ENCODE measurements at regions not wholly inside any gene's neighbourhood (a gene's known extent, or its start where the extent isn't known, plus 50 kb on each side); places are given as distances from the start of the nearest gene placed in this dataset.

GRCh38 chr15:70171256-70171886 is 73.7 kb upstream of the TLE3 start (continued):
- no peak for TF ChIP-seq TBL1XR1 (IDR thresholded peaks at IDR 0.05; ENCODE audit: low read depth, low read length)
- TF ChIP-seq CEBPZ (IDR thresholded peaks at IDR 0.05; ENCODE audit: low read depth, low read length), result no peak
- no peak for TF ChIP-seq CBFB (IDR thresholded peaks at IDR 0.05; ENCODE audit: low read depth)
- no peak for TF ChIP-seq NR2C1 (IDR thresholded peaks at IDR 0.05)
- no peak for TF ChIP-seq KLF5 (IDR thresholded peaks at IDR 0.05; ENCODE audit: partially characterized antibody)
- no peak for TF ChIP-seq ZNF384 (IDR thresholded peaks at IDR 0.05; ENCODE audit: borderline replicate concordance, low read depth, low read length)

DNA sequence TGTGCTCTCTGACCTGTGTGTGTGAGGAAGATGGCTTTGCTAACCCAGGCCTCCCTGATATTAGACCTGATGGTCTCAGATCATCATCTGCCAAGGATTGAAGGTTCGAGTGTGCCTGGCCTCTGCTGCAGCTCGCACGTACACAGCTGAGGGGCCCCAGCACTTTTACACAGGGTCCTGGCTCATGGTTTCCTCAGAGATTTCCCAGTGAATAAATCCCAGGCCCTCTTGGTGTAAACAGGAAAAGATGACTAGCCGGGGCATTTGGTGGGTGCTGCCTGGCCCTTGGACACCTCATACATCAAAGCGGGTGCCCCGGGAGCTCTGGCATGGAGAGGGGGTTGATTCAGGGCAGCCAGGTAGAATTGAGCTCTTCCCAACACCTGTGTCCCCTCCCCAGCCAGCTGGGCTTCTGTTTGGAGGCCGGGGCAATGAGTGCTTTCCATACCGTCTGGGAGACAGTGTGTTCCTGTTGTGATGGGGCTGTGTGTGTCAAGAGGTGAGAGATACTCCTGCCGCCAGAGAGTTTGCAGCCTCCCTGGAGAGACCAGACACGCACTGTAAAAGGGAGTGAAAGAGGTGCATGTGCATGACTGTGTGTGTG is 72.5 kb upstream of the TLE3 start:
- H4K20me1 ChIP-seq (ENCODE audit: control insufficient read depth, insufficient read depth), result no peaks in the 10 kb centered on the region
- no peaks in the 10 kb centered on the region; the same call in 2 of the 3 replicates for H3K9me3 ChIP-seq (replicated peaks; ENCODE audit: control insufficient read depth, insufficient read depth, low read length)
- ATAC-seq (no peak), FAIRE-seq (no peak), DNase-seq (ENCODE audit: low read depth, low spot score) (no peak)
- WGBS (ENCODE audit: insufficient coverage, insufficient replicate concordance, low lambda C conversion rate, missing lambda C conversion rate), result 28% methylated on average over 10 of the region's 10 CpGs
- SMC1A ChIA-PET (ENCODE audit: uncharacterized antibody, unreplicated experiment), result interaction anchor here (1.3 kb wide), 1 partner anchor 69 kb away, joined by 3 read pairs; no protein-coding TSS in a partner anchor
- POLR2A ChIA-PET, result no interaction called here
- H2AFZ ChIP-seq (ENCODE audit: control insufficient read depth, low read depth, low read length), result no peak overlapping the region
- H3K4me3 ChIP-seq, result no peak overlapping the region
- H3K27me3 ChIP-seq (replicated peaks in 1 of 2; ENCODE audit: control insufficient read depth in 2 of 2, insufficient read depth in 2 of 2, low read length in 1 of 2), result peaks cover 0 to 2% of the 10 kb centered on the region in 2 experiments; a peak in 2 of 4 replicates
- no peaks in the 10 kb centered on the region for H3K4me1 ChIP-seq (ENCODE audit: control insufficient read depth, insufficient read depth, low read length)
- RAD21 ChIA-PET (ENCODE audit: unreplicated experiment), result interaction anchor here (1.5 kb wide), 1 partner anchor 12 kb away, joined by 4 read pairs; no protein-coding TSS in a partner anchor
- no peaks in the 10 kb centered on the region for H3K36me3 ChIP-seq (ENCODE audit: control insufficient read depth in 2 of 2, insufficient read depth in 2 of 2, low read length in 1 of 2)
- no TSS peak for BruUV-seq (replicated peaks)
- CTCF ChIA-PET, result no interaction called here
- no peak overlapping the region for H3K27ac ChIP-seq (ENCODE audit: control insufficient read depth, insufficient read depth)
- no peaks in the 10 kb centered on the region for H3K79me2 ChIP-seq (ENCODE audit: control insufficient read depth, insufficient read depth, low read length)
- intact Hi-C loops (cut with micrococcal nuclease; ENCODE audit: unreplicated experiment) (no loop called here), in situ Hi-C loops (cut with MboI) (no loop called here)
- no peak overlapping the region for H3K9ac ChIP-seq (ENCODE audit: control insufficient read depth, insufficient read depth, low read length)
- H3K4me2 ChIP-seq (ENCODE audit: control insufficient read depth, insufficient read depth), result no peak overlapping the region
- TF ChIP-seq YBX1 (IDR thresholded peaks at IDR 0.05) (no peak), MEF2A (IDR thresholded peaks at IDR 0.05; ENCODE audit: insufficient read depth, low read depth, low read length) (no peak), SUPT20H (IDR thresholded peaks at IDR 0.05; ENCODE audit: borderline replicate concordance, control insufficient read depth, low read depth, low read length) (no peak), E4F1 (IDR thresholded peaks at IDR 0.05; ENCODE audit: borderline replicate concordance, partially characterized antibody) (no peak), BCL11A (IDR thresholded peaks at IDR 0.05; ENCODE audit: low read depth, low read length) (no peak), SIN3A (IDR thresholded peaks at IDR 0.05; ENCODE audit: low read depth, low read length) (no peak)
- TF ChIP-seq, protein P1, sequence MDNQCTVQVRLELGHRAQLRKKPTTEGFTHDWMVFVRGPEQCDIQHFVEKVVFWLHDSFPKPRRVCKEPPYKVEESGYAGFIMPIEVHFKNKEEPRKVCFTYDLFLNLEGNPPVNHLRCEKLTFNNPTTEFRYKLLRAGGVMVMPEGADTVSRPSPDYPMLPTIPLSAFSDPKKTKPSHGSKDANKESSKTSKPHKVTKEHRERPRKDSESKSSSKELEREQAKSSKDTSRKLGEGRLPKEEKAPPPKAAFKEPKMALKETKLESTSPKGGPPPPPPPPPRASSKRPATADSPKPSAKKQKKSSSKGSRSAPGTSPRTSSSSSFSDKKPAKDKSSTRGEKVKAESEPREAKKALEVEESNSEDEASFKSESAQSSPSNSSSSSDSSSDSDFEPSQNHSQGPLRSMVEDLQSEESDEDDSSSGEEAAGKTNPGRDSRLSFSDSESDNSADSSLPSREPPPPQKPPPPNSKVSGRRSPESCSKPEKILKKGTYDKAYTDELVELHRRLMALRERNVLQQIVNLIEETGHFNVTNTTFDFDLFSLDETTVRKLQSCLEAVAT (IDR thresholded peaks at IDR 0.05), result no peak
